Astrocyte (in vitro differentiated cells and primary cell): ENCODE measurements at regions not wholly inside any gene's neighbourhood (a gene's known extent, or its start where the extent isn't known, plus 50 kb on each side); places are given as distances from the start of the nearest gene placed in this dataset.
A peak's percentile ranks its signal among the peaks of the same experiment; 100 is the strongest.

Source experiments
- DNase-seq: peaks from one replicate; pipeline ENCODE4 v3.0.0-alpha.2; 2010; ENCODE audit warnings: low read depth
- FAIRE-seq: peaks from 2 replicates; lab custom pipeline; 2011; peaks lifted over from hg19 to GRCh38; lab: Jason Lieb, UNC
- H2AFZ ChIP-seq: 2 replicates; pipeline ENCODE4 v1.6.0; 2012; ENCODE audit warnings: low read depth, low read length, inconsistent platforms
- H3K27ac ChIP-seq: 2 replicates; pipeline ENCODE4 v1.5.1; 2011; ENCODE audit warnings: low read depth, low read length, inconsistent platforms
- H3K27me3 ChIP-seq: 2 replicates; pipeline ENCODE4 v1.6.0; 2011; ENCODE audit warnings: low read length, inconsistent platforms; ENCODE audit not compliant: insufficient read depth
- H3K36me3 ChIP-seq: 2 replicates; pipeline ENCODE4 v1.5.1; 2011; ENCODE audit warnings: low read length, inconsistent platforms; ENCODE audit not compliant: insufficient read depth
- H3K4me1 ChIP-seq: 2 replicates; pipeline ENCODE4 v1.5.1; 2011; ENCODE audit warnings: low read length, inconsistent platforms; ENCODE audit not compliant: insufficient read depth
- H3K4me2 ChIP-seq: 2 replicates; pipeline ENCODE4 v1.6.0; 2012; ENCODE audit warnings: low read length, inconsistent platforms
- H3K4me3 ChIP-seq: 2 replicates; pipeline ENCODE4 v1.5.1; 2011; ENCODE audit warnings: low read depth, mild to moderate bottlenecking, low read length, inconsistent platforms; ENCODE audit not compliant: insufficient read depth
- H3K79me2 ChIP-seq: 2 replicates; pipeline ENCODE4 v1.6.0; 2012; ENCODE audit warnings: mild to moderate bottlenecking, low read length, inconsistent platforms; ENCODE audit not compliant: insufficient read depth
- H3K9ac ChIP-seq: 2 replicates; pipeline ENCODE4 v1.6.0; 2012; ENCODE audit warnings: mild to moderate bottlenecking, low read length, inconsistent platforms
- H3K9me3 ChIP-seq: 2 replicates; pipeline ENCODE4 v1.5.1; 2012; ENCODE audit warnings: low read depth, mild to moderate bottlenecking, low read length, inconsistent platforms; ENCODE audit not compliant: insufficient read depth
- H4K20me1 ChIP-seq: 2 replicates; pipeline ENCODE4 v1.6.0; 2012; ENCODE audit warnings: low read length, inconsistent platforms; ENCODE audit not compliant: insufficient read depth
- H3K27ac Mint-ChIP-seq: one replicate; pipeline ENCODE4 v1.8.0; 2021; ENCODE audit warnings: mild to moderate bottlenecking, mixed read lengths; ENCODE audit not compliant: unreplicated experiment
- H3K27me3 Mint-ChIP-seq: one replicate; pipeline ENCODE4 v1.8.0; 2021; ENCODE audit warnings: low read depth, mixed read lengths; ENCODE audit not compliant: unreplicated experiment
- H3K36me3 Mint-ChIP-seq: one replicate; pipeline ENCODE4 v1.8.0; 2021; ENCODE audit warnings: low read depth, mixed read lengths; ENCODE audit not compliant: unreplicated experiment
- H3K4me1 Mint-ChIP-seq: one replicate; pipeline ENCODE4 v1.8.0; 2021; ENCODE audit warnings: low read depth, mixed read lengths; ENCODE audit not compliant: unreplicated experiment
- H3K4me3 Mint-ChIP-seq: one replicate; pipeline ENCODE4 v1.8.0; 2021; ENCODE audit warnings: mild to moderate bottlenecking, moderate library complexity, mixed read lengths; ENCODE audit not compliant: unreplicated experiment
- H3K9me3 Mint-ChIP-seq: one replicate; pipeline ENCODE4 v1.8.0; 2021; ENCODE audit warnings: mild to moderate bottlenecking, mixed read lengths; ENCODE audit not compliant: unreplicated experiment
- CTCF ChIP-seq: IDR thresholded peaks from 2 replicates; pipeline ENCODE4 v1.5.1; 2011; ENCODE audit warnings: low read depth, mild to moderate bottlenecking, inconsistent platforms, low read length, moderate library complexity; ENCODE audit not compliant: insufficient read depth
- EZH2 ChIP-seq: IDR thresholded peaks from 2 replicates; pipeline ENCODE4 v1.6.1; 2012; ENCODE audit warnings: mild to moderate bottlenecking, low read length, inconsistent platforms; ENCODE audit not compliant: insufficient read depth

GRCh38 chr4:149005191-149005590 lies 563.0 kb upstream of the NR3C2 start:
- TF ChIP-seq EZH2: no peak
- no peak for TF ChIP-seq CTCF
- no peaks in the 10 kb centered on the region for H3K27me3 ChIP-seq
- Mint-ChIP-seq H3K4me1 (no peaks in the 10 kb centered on the region), H3K27me3 (no peaks in the 10 kb centered on the region), H3K9me3 (no peaks in the 10 kb centered on the region), H3K36me3 (no peaks in the 10 kb centered on the region), H3K27ac (no peak overlapping the region), H3K4me3 (no peak overlapping the region)
- no peak overlapping the region for H3K4me2 ChIP-seq
- H2AFZ ChIP-seq: no peak overlapping the region
- FAIRE-seq (no peak), DNase-seq (no peak)
- H3K36me3 ChIP-seq: no peaks in the 10 kb centered on the region
- no peak overlapping the region for H3K27ac ChIP-seq
- H3K4me1 ChIP-seq: no peaks in the 10 kb centered on the region
- no peaks in the 10 kb centered on the region for H3K79me2 ChIP-seq
- H3K9me3 ChIP-seq: no peaks in the 10 kb centered on the region
- no peaks in the 10 kb centered on the region for H4K20me1 ChIP-seq
- H3K4me3 ChIP-seq: no peak overlapping the region
- no peak overlapping the region for H3K9ac ChIP-seq

- no peaks in the 10 kb centered on the region for H3K4me1 Mint-ChIP-seq
- H3K27ac Mint-ChIP-seq: no peak overlapping the region
- no peaks in the 10 kb centered on the region for H3K79me2 ChIP-seq
- H3K36me3 ChIP-seq: no peaks in the 10 kb centered on the region
- no peak for TF ChIP-seq CTCF
- no peak for TF ChIP-seq EZH2
- no peak overlapping the region for H3K9ac ChIP-seq
- FAIRE-seq (no peak), DNase-seq (no peak)
- H3K9me3 Mint-ChIP-seq: no peaks in the 10 kb centered on the region
- no peak overlapping the region for H2AFZ ChIP-seq
- no peaks in the 10 kb centered on the region for H3K27me3 Mint-ChIP-seq
- no peaks in the 10 kb centered on the region for H3K27me3 ChIP-seq
- no peaks in the 10 kb centered on the region for H3K4me1 ChIP-seq
- H3K4me3 Mint-ChIP-seq: no peak overlapping the region
- no peaks in the 10 kb centered on the region for H4K20me1 ChIP-seq
- H3K27ac ChIP-seq: no peak overlapping the region
- H3K9me3 ChIP-seq: no peaks in the 10 kb centered on the region
- H3K4me3 ChIP-seq: no peak overlapping the region
- H3K4me2 ChIP-seq: no peak overlapping the region
- H3K36me3 Mint-ChIP-seq: no peaks in the 10 kb centered on the region
These were observed 557.7 kb upstream of the NR3C2 start for GRCh38 chr4:148999924-149000323.

- H2AFZ ChIP-seq: no peak overlapping the region
- H3K27me3 Mint-ChIP-seq: no peaks in the 10 kb centered on the region
- H3K4me1 Mint-ChIP-seq: no peaks in the 10 kb centered on the region
- no peaks in the 10 kb centered on the region for H3K27me3 ChIP-seq
- H3K4me2 ChIP-seq: no peak overlapping the region
- H3K9me3 Mint-ChIP-seq: no peaks in the 10 kb centered on the region
- no peak for TF ChIP-seq EZH2
- TF ChIP-seq CTCF: peak; percentile 15
- H3K36me3 Mint-ChIP-seq: no peaks in the 10 kb centered on the region
- H3K27ac ChIP-seq: no peak overlapping the region
- H3K9me3 ChIP-seq: no peaks in the 10 kb centered on the region
- H3K27ac Mint-ChIP-seq: no peak overlapping the region
- no peaks in the 10 kb centered on the region for H3K4me1 ChIP-seq
- H3K4me3 ChIP-seq: no peak overlapping the region
- H3K36me3 ChIP-seq: no peaks in the 10 kb centered on the region
- no peaks in the 10 kb centered on the region for H4K20me1 ChIP-seq
- DNase-seq (no peak), FAIRE-seq (no peak)
- H3K79me2 ChIP-seq: no peaks in the 10 kb centered on the region
- H3K4me3 Mint-ChIP-seq: no peak overlapping the region
- no peak overlapping the region for H3K9ac ChIP-seq
These were observed 556.5 kb upstream of the NR3C2 start for GRCh38 chr4:148998719-148999118.
